CD14-positive monocyte (primary cell): ENCODE measurements at regions not wholly inside any gene's neighbourhood (a gene's known extent, or its start where the extent isn't known, plus 50 kb on each side); places are given as distances from the start of the nearest gene placed in this dataset.

Experiments used
- DNase-seq, 3 donors: peaks; one replicate each; pipeline ENCODE4 v3.0.0-alpha.2; 2011 to 2022
- H2AFZ ChIP-seq: 2 replicates; pipeline ENCODE4 v1.6.0; 2012; ENCODE audit warnings: mild to moderate bottlenecking, low read depth, low read length, inconsistent platforms; ENCODE audit not compliant: insufficient read depth, poor library complexity, severe bottlenecking
- H3K27ac ChIP-seq, 2 donors: 1 replicate in 1 of 2; 2 replicates in 1 of 2; pipeline ENCODE4 v1.5.1; 2012 to 2013; ENCODE audit warnings: low read length in 2 of 2, control low read depth in 1 of 2, inconsistent platforms in 1 of 2, low read depth in 1 of 2, mild to moderate bottlenecking in 1 of 2
- H3K27me3 ChIP-seq, 2 donors: one replicate each; pipeline versions ENCODE4 v1.6.0 to v1.6.1; 2011 to 2013; ENCODE audit warnings: low read length in 2 of 2; ENCODE audit not compliant: control insufficient read depth in 2 of 2, insufficient read depth in 2 of 2
- H3K36me3 ChIP-seq, 2 donors: replicated peaks in 1 of 2; 1 replicate in 1 of 2; 2 replicates in 1 of 2; pipeline versions ENCODE4 v1.5.1 to v1.6.1; 2012 to 2013; ENCODE audit warnings: low read length in 2 of 2, control low read depth in 1 of 2, inconsistent platforms in 1 of 2, mild to moderate bottlenecking in 1 of 2; ENCODE audit not compliant: insufficient read depth in 2 of 2, control insufficient read depth in 1 of 2
- H3K4me1 ChIP-seq, 2 donors: 1 replicate in 1 of 2; 2 replicates in 1 of 2; pipeline versions ENCODE4 v1.5.1 to v1.6.1; 2012 to 2013; ENCODE audit warnings: low read length in 2 of 2, control low read depth in 1 of 2, inconsistent platforms in 1 of 2, mild to moderate bottlenecking in 1 of 2, moderate library complexity in 1 of 2; ENCODE audit not compliant: insufficient read depth in 2 of 2, control insufficient read depth in 1 of 2
- H3K4me2 ChIP-seq: replicated peaks from 2 replicates; pipeline ENCODE3; 2012; ENCODE audit warnings: low read length, moderate library complexity, mild to moderate bottlenecking; ENCODE audit not compliant: poor library complexity, severe bottlenecking; ENCODE audit errors: extremely low read depth
- H3K4me3 ChIP-seq, 3 experiments: fragments of 200-600 bp in 1 of 3; sonication (generic) in 1 of 3; replicated peaks in 1 of 3; 1 replicate in 2 of 3; 2 replicates in 1 of 3; pipeline ENCODE4 v1.5.1; 2011 to 2013; ENCODE audit warnings: low read length in 3 of 3, mild to moderate bottlenecking in 3 of 3, control low read depth in 2 of 3, low read depth in 2 of 3, inconsistent platforms in 1 of 3, moderate library complexity in 1 of 3
- H3K79me2 ChIP-seq: 2 replicates; pipeline ENCODE4 v1.6.0; 2012; ENCODE audit warnings: mild to moderate bottlenecking, control low read depth, inconsistent platforms, low read length, moderate library complexity; ENCODE audit not compliant: insufficient read depth
- H3K9ac ChIP-seq: 2 replicates; pipeline ENCODE4 v1.6.0; 2017; ENCODE audit warnings: low read length, mild to moderate bottlenecking; ENCODE audit not compliant: insufficient read depth, poor library complexity, severe bottlenecking
- H3K9me3 ChIP-seq, 2 donors: replicated peaks in 1 of 2; 1 replicate in 1 of 2; 2 replicates in 1 of 2; pipeline versions ENCODE4 v1.5.1 to v1.6.1; 2012 to 2013; ENCODE audit warnings: low read length in 2 of 2, control low read depth in 1 of 2; ENCODE audit not compliant: control insufficient read depth in 1 of 2, insufficient read depth in 1 of 2
- H4K20me1 ChIP-seq: 2 replicates; pipeline ENCODE4 v1.6.0; 2012; ENCODE audit warnings: mild to moderate bottlenecking, low read length, control low read depth, moderate library complexity; ENCODE audit not compliant: insufficient read depth
- H3K27ac Mint-ChIP-seq, 7 donors: one replicate each; pipeline ENCODE4 v1.8.0; 2020; ENCODE audit warnings: mild to moderate bottlenecking in 7 of 7, mixed read lengths in 7 of 7, moderate library complexity in 6 of 7, inconsistent platforms in 2 of 7
- H3K27me3 Mint-ChIP-seq, 3 donors: one replicate each; pipeline ENCODE4 v1.8.0; 2021 to 2022; ENCODE audit warnings: low read depth in 3 of 3, mild to moderate bottlenecking in 3 of 3, mixed read lengths in 3 of 3, moderate library complexity in 3 of 3, inconsistent platforms in 1 of 3
- H3K36me3 Mint-ChIP-seq, 2 donors: one replicate each; pipeline ENCODE4 v1.8.0; 2020; ENCODE audit warnings: mixed read lengths in 2 of 2, inconsistent platforms in 1 of 2, mild to moderate bottlenecking in 1 of 2
- H3K4me1 Mint-ChIP-seq: one replicate; pipeline ENCODE4 v1.8.0; 2020; ENCODE audit warnings: mild to moderate bottlenecking, mixed read lengths
- H3K4me3 Mint-ChIP-seq, 2 donors: one replicate each; pipeline ENCODE4 v1.8.0; 2020; ENCODE audit warnings: mild to moderate bottlenecking in 2 of 2, mixed read lengths in 2 of 2, moderate library complexity in 1 of 2
- H3K9me3 Mint-ChIP-seq, 7 donors: one replicate each; pipeline ENCODE4 v1.8.0; 2020 to 2022; ENCODE audit warnings: mixed read lengths in 7 of 7, mild to moderate bottlenecking in 6 of 7, moderate library complexity in 6 of 7, inconsistent platforms in 2 of 7
- CTCF ChIP-seq: fragments of 200-600 bp; IDR thresholded peaks from one replicate; pipeline ENCODE4 v1.8.0; 2022; ENCODE audit warnings: antibody characterized with exemption, mild to moderate bottlenecking
- WGBS: methylation state at CpG from one replicate; pipeline ENCODE4 v1.1.5; 2013; ENCODE audit warnings: missing lambda C conversion rate; ENCODE audit not compliant: insufficient coverage; 5-methylcytosine and 5-hydroxymethylcytosine counted together
- intact Hi-C, 2 donors: fragments of 100-400 bp; cut with micrococcal nuclease; formaldehyde crosslinking; loops; one replicate each; pipeline versions ENCODE4 v1.15.0 to v1.15.1; 2023

DNA sequence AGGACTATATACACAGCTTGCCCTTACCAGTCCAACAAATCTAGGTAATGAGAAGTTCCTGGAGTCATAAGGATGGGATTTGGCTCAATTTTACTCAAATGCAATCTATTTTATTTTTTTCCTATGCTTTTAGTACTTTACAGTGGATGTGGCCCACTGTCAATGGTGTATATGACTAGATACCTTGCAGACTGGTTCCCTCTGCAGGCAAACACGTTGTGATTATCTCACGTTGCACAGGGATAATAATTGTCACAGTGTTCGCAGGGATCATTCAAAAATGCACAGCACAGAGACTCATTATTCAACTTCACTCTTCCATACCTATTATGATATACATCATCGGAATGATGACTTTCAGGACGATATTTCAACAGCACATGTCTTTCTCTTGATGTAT lies 359.7 kb downstream of the MBD2 start:
- H3K36me3 Mint-ChIP-seq = no peaks in the 10 kb centered on the region
- no peaks in the 10 kb centered on the region for H3K27me3 ChIP-seq
- H3K4me3 ChIP-seq = no peak overlapping the region
- H3K4me2 ChIP-seq = no peak overlapping the region
- no peak overlapping the region for H3K9ac ChIP-seq
- H3K4me1 Mint-ChIP-seq = no peaks in the 10 kb centered on the region
- H3K27me3 Mint-ChIP-seq = peaks cover 2 to 3% (median 2%) of the 10 kb centered on the region in 3 donors
- no peaks in the 10 kb centered on the region for H4K20me1 ChIP-seq
- H3K4me3 Mint-ChIP-seq = no peak overlapping the region
- intact Hi-C loops = no loop called here
- no peaks in the 10 kb centered on the region for H3K79me2 ChIP-seq
- TF ChIP-seq CTCF = no peak
- no peaks in the 10 kb centered on the region for H3K4me1 ChIP-seq
- no peak overlapping the region for H3K27ac Mint-ChIP-seq
- no peak overlapping the region for H2AFZ ChIP-seq
- WGBS = 57% methylated on average over 3 of the region's 5 CpGs
- DNase-seq = no peak
- H3K36me3 ChIP-seq = no peaks in the 10 kb centered on the region
- peaks cover 0 to 2% (median 0%) of the 10 kb centered on the region in 7 donors for H3K9me3 Mint-ChIP-seq
- no peak overlapping the region for H3K27ac ChIP-seq
- no peaks in the 10 kb centered on the region for H3K9me3 ChIP-seq

GRCh38 chr18:53862921-53863320 lies 361.5 kb downstream of the MBD2 start:
- Histone ChIP-seq H3K9ac (no peak overlapping the region), H4K20me1 (no peaks in the 10 kb centered on the region), H3K79me2 (no peaks in the 10 kb centered on the region), H3K36me3 (no peaks in the 10 kb centered on the region), H3K4me3 (no peak overlapping the region), H3K9me3 (no peaks in the 10 kb centered on the region), H3K4me1 (no peaks in the 10 kb centered on the region), H2AFZ (no peak overlapping the region), H3K27ac (no peak overlapping the region), H3K4me2 (no peak overlapping the region), H3K27me3 (no peaks in the 10 kb centered on the region)
- intact Hi-C loops = no loop called here
- H3K4me3 Mint-ChIP-seq = no peak overlapping the region
- H3K27ac Mint-ChIP-seq = no peak overlapping the region
- H3K27me3 Mint-ChIP-seq = peaks cover 0 to 2% (median 2%) of the 10 kb centered on the region in 3 donors
- no peaks in the 10 kb centered on the region for H3K36me3 Mint-ChIP-seq
- H3K9me3 Mint-ChIP-seq = peaks cover 0 to 2% (median 0%) of the 10 kb centered on the region in 7 donors
- H3K4me1 Mint-ChIP-seq = no peaks in the 10 kb centered on the region
- TF ChIP-seq CTCF = no peak
- DNase-seq = no peak
- WGBS = no CpG with 5 or more reads among the region's 1 CpG
